Activated naive CD8-positive, alpha-beta T cell (primary cell): ENCODE measurements at regions not wholly inside any gene's neighbourhood (a gene's known extent, or its start where the extent isn't known, plus 50 kb on each side); places are given as distances from the start of the nearest gene placed in this dataset.
"Not testable (repeated sequence)": the region's sequence is repeated elsewhere in the genome, so short reads cannot be mapped to it uniquely, and the experiment has no call there.

Experiments
- H3K27ac Mint-ChIP-seq: one replicate; pipeline ENCODE4 v1.8.0; 2021; ENCODE audit warnings: mixed read lengths
- H3K27me3 Mint-ChIP-seq: one replicate; pipeline ENCODE4 v1.8.0; 2021; ENCODE audit warnings: mixed read lengths
- H3K36me3 Mint-ChIP-seq: one replicate; pipeline ENCODE4 v1.8.0; 2021; ENCODE audit warnings: mixed read lengths
- H3K4me1 Mint-ChIP-seq: one replicate; pipeline ENCODE4 v1.8.0; 2021; ENCODE audit warnings: low read depth, mixed read lengths
- H3K4me3 Mint-ChIP-seq: one replicate; pipeline ENCODE4 v1.8.0; 2021; ENCODE audit warnings: mild to moderate bottlenecking, mixed read lengths
- H3K9me3 Mint-ChIP-seq: one replicate; pipeline ENCODE4 v1.8.0; 2021; ENCODE audit warnings: low read depth, mixed read lengths

DNA sequence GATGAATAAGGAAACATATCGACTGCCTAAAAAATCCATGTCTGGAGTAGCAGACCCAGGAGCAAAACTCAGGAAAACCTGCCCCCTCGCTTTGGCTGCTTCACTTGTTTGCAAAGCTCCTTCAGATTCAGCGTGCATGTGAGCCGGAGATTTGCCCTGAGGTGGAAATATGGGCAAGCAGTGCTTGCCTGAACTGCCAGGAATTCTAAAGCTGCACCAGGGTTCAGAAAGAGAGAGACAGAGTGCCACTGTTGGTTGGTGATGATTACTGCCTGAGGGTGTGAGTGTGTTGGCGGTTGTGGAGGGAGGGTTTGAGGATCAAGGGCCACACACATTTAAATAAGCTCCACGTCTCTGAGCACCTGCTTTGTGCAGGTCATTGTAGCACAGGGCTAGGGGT, 139.6 kb upstream of the RGPD4 start:
- Mint-ChIP-seq H3K36me3 (no peaks in the 10 kb centered on the region), H3K27me3 (no peaks in the 10 kb centered on the region), H3K4me3 (no peak overlapping the region), H3K27ac (no peak overlapping the region), H3K9me3 (no peaks in the 10 kb centered on the region), H3K4me1 (no peaks in the 10 kb centered on the region)

DNA sequence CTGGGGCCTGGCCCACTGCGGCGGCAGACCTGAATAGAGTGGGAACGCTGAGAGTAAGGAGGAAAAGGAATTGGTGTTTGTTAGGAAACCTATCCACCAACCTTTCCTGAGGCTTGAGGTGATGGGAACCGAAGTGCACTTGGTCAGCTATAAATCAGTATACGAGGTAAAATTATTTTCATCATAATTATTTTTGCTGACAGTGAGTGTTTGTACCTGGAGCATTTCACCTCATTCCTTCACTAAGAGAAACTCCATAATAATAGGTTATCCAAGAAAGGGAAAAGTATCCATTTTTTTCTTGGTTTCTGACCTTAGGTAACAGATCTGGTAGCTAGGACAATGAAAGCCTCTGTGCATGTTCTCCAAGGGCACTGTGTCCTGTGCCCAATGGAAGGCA, 138.6 kb upstream of the RGPD4 start:
- H3K4me1 Mint-ChIP-seq: no peaks in the 10 kb centered on the region
- H3K4me3 Mint-ChIP-seq: no peak overlapping the region
- no peak overlapping the region for H3K27ac Mint-ChIP-seq
- no peaks in the 10 kb centered on the region for H3K9me3 Mint-ChIP-seq
- no peaks in the 10 kb centered on the region for H3K27me3 Mint-ChIP-seq
- H3K36me3 Mint-ChIP-seq: no peaks in the 10 kb centered on the region

DNA sequence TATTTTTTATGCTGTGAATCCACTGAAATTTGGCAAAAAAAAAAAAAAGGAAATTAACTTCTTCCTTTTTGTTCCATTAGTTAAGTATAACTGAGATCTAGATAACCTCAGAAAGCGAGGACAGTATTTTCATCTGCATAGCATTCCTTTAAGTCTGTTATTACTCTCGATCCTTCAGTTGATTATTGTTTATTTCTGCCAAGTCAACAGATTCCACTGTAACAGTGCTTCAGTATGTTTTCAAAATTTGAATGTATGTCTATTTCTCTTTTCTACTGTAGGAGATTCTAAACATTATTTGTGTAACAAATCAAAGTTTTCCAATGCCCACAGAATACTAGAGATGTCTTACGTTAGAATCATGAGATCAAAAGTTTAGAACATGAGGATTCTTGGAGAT, 133.1 kb upstream of the RGPD4 start:
- H3K27me3 Mint-ChIP-seq: no peaks in the 10 kb centered on the region
- no peaks in the 10 kb centered on the region for H3K9me3 Mint-ChIP-seq
- no peak overlapping the region for H3K4me3 Mint-ChIP-seq
- H3K27ac Mint-ChIP-seq: no peak overlapping the region
- no peaks in the 10 kb centered on the region for H3K36me3 Mint-ChIP-seq
- no peaks in the 10 kb centered on the region for H3K4me1 Mint-ChIP-seq

DNA sequence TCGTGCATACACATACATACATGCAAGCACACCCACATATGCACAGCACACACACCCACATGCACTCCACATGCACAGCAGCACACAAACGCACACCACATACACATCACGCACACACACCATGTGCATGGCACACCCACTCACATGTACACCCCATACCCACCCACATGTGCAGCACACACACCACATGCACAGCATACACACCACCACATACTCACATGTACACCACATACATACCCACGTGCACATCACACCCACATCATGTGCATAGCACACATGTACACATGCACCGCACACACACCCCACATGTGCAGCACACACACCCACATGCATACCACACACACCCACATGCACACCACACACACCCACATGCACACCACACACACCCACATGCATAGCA, 132.0 kb upstream of the RGPD4 start:
- Mint-ChIP-seq H3K27me3 (no peaks in the 10 kb centered on the region), H3K4me3 (no peak overlapping the region), H3K9me3 (no peaks in the 10 kb centered on the region), H3K36me3 (no peaks in the 10 kb centered on the region), H3K4me1 (no peaks in the 10 kb centered on the region), H3K27ac (no peak overlapping the region)

DNA sequence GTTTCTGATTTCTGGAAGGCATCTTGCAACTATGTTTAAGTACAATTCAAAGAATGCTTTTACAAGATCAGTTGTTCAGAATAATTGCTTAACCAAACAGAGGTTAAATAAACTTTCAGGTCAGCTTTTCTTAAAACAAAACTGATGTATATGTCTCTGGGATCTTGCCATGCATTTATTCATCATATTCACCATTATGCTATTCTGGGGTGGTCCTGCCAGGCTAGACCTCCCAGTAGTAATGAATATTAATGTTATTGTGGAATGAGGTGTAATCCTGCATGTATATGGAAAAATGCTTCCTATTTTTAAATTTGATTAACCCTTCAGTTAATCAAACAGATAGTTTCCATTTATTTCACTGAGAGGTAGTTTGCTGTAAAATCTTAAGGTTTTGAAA, 129.3 kb upstream of the RGPD4 start:
- Mint-ChIP-seq H3K36me3 (no peaks in the 10 kb centered on the region), H3K27ac (no peak overlapping the region), H3K27me3 (no peaks in the 10 kb centered on the region), H3K4me3 (no peak overlapping the region), H3K4me1 (no peaks in the 10 kb centered on the region), H3K9me3 (no peaks in the 10 kb centered on the region)

DNA sequence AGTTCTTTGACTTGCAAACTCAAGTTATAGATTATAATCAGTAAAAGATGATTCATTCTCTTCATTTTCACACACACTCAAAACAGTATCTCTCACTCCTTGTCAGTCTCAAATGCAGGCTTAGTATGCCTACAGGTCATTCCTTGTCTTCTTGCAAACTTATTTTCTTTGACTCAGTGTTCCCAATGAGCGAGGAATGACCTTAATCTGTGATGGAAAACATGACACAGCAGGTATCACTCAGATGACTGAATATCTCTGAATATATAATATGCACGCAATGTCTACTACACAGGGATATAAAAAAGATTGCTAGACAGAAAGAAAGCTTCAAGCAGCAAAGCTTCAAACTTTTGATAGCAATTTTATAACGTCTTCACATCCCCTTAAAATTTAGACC, 127.8 kb upstream of the RGPD4 start:
- H3K4me1 Mint-ChIP-seq: no peaks in the 10 kb centered on the region
- no peaks in the 10 kb centered on the region for H3K36me3 Mint-ChIP-seq
- no peaks in the 10 kb centered on the region for H3K27me3 Mint-ChIP-seq
- no peak overlapping the region for H3K27ac Mint-ChIP-seq
- no peak overlapping the region for H3K4me3 Mint-ChIP-seq
- no peaks in the 10 kb centered on the region for H3K9me3 Mint-ChIP-seq

DNA sequence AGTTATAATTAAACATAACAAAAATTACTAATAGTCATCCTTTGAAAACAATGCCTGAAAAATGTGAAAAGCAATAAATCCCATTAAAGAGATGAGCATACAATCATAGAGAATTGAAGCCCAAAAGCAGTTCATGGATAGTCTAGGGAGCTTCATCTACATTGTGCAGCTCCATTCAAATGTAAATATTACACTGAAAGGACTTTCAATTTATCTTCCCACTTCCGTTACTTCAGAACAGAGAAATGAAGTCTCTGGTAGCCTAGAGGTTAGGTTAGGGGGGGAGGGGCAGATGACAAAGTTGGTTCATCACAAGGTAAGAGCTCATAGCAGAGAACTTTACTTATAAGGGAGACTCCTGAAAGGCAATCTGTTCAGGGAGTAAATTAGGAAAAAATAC, 126.6 kb upstream of the RGPD4 start:
- no peaks in the 10 kb centered on the region for H3K9me3 Mint-ChIP-seq
- H3K36me3 Mint-ChIP-seq: no peaks in the 10 kb centered on the region
- no peaks in the 10 kb centered on the region for H3K27me3 Mint-ChIP-seq
- no peak overlapping the region for H3K27ac Mint-ChIP-seq
- H3K4me1 Mint-ChIP-seq: no peaks in the 10 kb centered on the region
- H3K4me3 Mint-ChIP-seq: no peak overlapping the region

DNA sequence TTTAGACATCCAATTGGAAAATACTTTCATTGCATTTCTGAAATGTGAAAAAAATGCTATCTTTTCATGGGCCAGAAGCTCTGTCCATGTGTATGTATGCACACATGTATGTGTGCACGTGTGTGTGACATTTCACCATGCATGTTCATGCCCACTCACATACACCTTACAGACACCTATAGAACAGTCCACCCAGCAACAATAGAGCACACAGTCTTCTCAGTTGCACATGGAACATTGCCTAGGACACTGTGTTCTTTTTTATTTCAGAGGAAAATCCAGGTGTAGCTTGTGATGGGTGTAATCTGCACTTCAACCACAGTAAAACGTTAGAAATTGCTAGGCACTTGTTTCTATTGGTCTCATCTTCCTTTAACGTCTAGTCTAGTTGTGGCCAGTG, 114.8 kb upstream of the RGPD4 start:
- no peaks in the 10 kb centered on the region for H3K9me3 Mint-ChIP-seq
- no peaks in the 10 kb centered on the region for H3K27me3 Mint-ChIP-seq
- H3K4me1 Mint-ChIP-seq: peaks cover 3% of the 10 kb centered on the region
- H3K27ac Mint-ChIP-seq: no peak overlapping the region
- no peak overlapping the region for H3K4me3 Mint-ChIP-seq
- no peaks in the 10 kb centered on the region for H3K36me3 Mint-ChIP-seq

DNA sequence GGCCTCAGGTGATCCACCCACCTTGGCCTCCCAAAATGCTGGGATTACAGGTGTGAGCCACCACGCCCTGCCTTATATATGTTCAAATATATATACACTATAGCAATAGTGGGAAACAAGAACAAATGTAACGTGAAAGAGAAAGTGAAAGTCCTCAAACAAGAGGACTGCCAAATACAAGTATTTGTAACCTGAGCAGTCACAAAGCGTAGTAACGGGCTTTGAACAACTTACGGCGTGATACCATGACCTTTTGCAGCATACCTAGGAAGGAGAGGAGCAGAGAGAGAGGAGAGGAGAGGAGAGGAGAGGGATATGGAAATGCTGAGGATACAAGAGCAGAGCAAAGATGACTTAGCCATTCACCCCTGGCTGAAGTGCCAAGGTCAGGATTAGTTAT, 113.8 kb upstream of the RGPD4 start:
- no peaks in the 10 kb centered on the region for H3K27me3 Mint-ChIP-seq
- no peak overlapping the region for H3K27ac Mint-ChIP-seq
- no peaks in the 10 kb centered on the region for H3K9me3 Mint-ChIP-seq
- H3K4me1 Mint-ChIP-seq: peaks cover 3% of the 10 kb centered on the region
- no peaks in the 10 kb centered on the region for H3K36me3 Mint-ChIP-seq
- H3K4me3 Mint-ChIP-seq: peak overlapping the region; percentile 56

DNA sequence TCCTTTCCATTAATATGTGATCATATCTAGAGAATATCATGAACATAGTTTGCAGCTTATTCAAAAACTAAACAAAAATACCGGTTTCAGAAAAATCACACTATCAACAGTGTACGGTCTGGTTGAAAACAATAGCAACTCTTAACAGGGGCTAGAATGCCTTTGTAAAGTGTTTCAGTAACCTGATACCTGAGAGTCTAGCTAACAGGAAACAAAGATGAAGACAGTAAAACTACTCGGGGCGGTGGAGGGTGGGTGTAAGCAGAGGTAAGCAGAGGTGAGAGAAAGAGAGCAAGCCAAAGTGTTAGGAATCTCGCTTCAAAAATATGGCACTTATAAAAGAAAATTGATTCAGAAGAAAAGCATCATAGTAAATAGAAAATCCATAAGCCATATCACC, 109.0 kb upstream of the RGPD4 start:
- no peaks in the 10 kb centered on the region for H3K36me3 Mint-ChIP-seq
- H3K27ac Mint-ChIP-seq: no peak overlapping the region
- H3K9me3 Mint-ChIP-seq: no peaks in the 10 kb centered on the region
- peaks cover 3% of the 10 kb centered on the region for H3K4me1 Mint-ChIP-seq
- H3K27me3 Mint-ChIP-seq: peaks cover 1% of the 10 kb centered on the region
- H3K4me3 Mint-ChIP-seq: no peak overlapping the region

DNA sequence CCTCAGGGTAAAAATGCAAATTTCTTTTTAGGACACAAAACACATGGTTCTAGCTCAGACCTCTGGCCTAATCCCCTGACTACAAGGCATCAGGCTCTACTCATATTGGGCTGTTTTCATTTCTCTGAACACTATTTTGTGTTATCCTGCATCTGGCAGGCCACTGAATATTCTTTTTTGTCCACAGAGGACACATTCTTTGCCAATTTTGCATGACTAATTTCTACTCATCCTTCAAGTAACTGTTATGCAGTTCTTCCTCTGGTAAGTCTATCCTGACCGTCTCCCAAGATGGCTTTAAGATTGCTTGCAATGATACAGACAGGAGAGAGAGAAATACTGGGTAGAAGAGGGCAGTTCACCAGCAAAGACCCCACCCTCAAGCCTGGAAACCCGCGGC, 107.6 kb upstream of the RGPD4 start:
- Mint-ChIP-seq H3K4me1 (no peaks in the 10 kb centered on the region), H3K9me3 (no peaks in the 10 kb centered on the region), H3K4me3 (no peak overlapping the region), H3K36me3 (no peaks in the 10 kb centered on the region), H3K27me3 (peaks cover 1% of the 10 kb centered on the region), H3K27ac (no peak overlapping the region)

DNA sequence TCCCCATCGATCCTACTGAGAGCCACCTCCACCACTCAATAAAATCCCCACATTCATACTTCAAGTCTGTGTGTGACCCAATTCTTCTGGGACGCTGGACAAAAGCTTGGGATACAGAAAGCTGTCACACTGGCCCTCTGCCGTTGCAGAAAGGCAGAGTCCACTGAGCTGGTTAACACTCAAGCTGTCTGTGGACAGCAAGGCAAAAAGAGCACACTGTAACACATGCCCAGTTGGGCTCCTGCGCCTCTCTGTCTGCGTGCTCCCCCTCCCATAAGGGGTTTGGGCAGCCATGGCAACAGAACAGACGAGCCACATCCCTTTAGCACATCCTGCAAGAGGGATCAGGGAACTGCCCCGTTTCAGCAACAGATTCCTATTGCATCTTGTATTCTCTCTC, 106.9 kb upstream of the RGPD4 start:
- Mint-ChIP-seq H3K4me3 (no peak overlapping the region), H3K27me3 (peaks cover 1% of the 10 kb centered on the region), H3K27ac (no peak overlapping the region), H3K9me3 (no peaks in the 10 kb centered on the region), H3K4me1 (no peaks in the 10 kb centered on the region), H3K36me3 (no peaks in the 10 kb centered on the region)

DNA sequence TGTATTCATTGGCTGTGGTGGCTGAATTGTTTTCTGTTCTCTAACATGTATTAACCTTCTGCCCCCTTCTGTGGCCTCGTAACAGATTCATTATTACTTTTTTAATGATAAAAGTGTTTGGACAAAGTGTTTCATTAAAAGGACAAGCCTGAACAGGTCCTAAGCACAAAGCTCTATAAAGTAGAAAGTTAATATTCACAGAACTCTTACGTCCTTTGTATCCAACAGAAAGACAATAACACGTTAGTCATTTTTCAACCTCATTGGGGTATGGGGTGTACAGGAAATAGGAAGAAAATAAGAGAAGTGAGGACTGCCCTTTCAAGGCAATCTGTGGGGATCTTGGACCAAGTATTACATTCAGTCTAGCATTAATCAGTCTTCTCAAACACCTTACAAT, 105.5 kb upstream of the RGPD4 start:
- H3K9me3 Mint-ChIP-seq: peaks cover 4% of the 10 kb centered on the region
- H3K4me1 Mint-ChIP-seq: no peaks in the 10 kb centered on the region
- H3K27ac Mint-ChIP-seq: no peak overlapping the region
- H3K36me3 Mint-ChIP-seq: no peaks in the 10 kb centered on the region
- peaks cover 1% of the 10 kb centered on the region for H3K27me3 Mint-ChIP-seq
- H3K4me3 Mint-ChIP-seq: no peak overlapping the region

DNA sequence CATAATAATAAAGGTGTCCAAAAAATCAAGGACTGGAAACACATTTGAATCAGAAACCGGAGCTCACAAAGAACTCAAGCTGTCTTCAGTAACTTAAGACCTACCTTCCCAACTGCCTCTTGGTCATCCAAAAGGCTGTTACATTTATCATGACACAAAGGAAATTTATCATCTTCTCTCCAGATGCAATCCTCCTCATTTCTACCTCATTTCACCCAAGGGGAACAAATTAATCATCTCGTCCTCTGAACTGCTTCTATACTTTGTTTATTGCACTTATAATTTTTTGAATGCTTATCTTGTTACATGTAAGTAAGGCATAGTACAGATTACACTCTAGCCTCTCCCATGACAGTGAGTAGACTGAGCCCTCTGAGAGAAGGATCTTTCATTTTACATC, 105.1 kb upstream of the RGPD4 start:
- Mint-ChIP-seq H3K27ac (no peak overlapping the region), H3K9me3 (peaks cover 4% of the 10 kb centered on the region), H3K27me3 (peaks cover 1% of the 10 kb centered on the region), H3K4me1 (no peaks in the 10 kb centered on the region), H3K4me3 (no peak overlapping the region), H3K36me3 (no peaks in the 10 kb centered on the region)

DNA sequence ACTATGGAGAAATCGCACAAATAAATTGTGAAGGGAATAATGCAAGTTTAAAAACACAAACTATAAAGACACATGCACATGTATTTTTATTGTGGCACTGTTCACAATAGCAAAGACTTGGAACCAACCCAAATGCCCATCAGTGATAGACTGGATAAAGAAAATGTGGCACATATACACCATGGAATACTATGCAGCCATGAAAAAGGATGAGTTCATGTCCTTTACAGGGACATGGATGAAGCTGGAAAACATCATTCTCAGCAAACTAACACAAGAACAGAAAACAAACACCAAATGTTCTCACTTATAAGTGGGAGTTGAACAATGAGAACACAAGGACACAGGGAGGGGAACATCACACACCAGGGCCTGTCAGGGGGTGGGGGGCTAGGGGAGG, 100.9 kb upstream of the RGPD4 start:
- not testable (repeated sequence) for H3K9me3 Mint-ChIP-seq, H3K27me3 Mint-ChIP-seq, H3K4me1 Mint-ChIP-seq, H3K27ac Mint-ChIP-seq, H3K36me3 Mint-ChIP-seq, H3K4me3 Mint-ChIP-seq

DNA sequence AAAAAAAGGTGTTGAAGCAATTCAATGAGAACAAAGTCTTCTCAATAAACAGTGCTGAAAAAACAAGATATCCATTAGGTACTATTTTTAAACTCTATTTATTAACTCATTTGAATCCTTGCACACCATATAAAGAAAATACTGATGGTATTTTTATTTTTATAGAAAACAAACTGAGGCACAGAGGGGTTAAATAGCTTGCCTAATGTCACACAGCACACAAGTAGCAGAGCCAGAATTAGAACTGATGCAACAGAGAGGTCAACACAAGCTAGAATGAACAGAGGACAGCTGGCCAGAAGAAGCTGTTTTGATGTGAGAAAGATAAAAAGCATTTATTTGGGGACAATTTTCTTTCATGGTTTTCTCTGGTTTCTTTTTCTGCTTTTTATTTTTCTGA, 99.4 kb upstream of the RGPD4 start:
- Mint-ChIP-seq H3K36me3 (no peaks in the 10 kb centered on the region), H3K27me3 (peaks cover 2% of the 10 kb centered on the region), H3K9me3 (peaks cover 4% of the 10 kb centered on the region), H3K27ac (no peak overlapping the region), H3K4me3 (no peak overlapping the region), H3K4me1 (no peaks in the 10 kb centered on the region)

DNA sequence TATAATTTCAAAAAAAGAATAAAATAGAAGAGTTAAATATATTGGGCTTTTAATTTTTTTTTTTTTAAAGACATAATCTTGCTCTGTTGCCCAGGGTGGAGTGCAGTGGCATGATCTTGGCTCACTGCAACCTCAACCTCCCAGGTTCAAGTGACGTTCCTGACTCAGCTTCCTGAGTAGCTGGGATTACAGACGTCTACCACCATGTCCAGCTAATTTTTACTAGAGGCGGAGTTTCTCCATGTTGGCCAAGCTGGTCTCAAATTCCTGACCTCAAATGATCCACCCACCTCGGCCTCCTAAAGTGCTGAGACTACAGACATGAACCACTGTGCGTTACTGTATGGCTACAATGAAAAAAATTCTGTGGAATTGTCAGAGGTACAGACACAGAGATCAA, 98.1 kb upstream of the RGPD4 start:
- Mint-ChIP-seq H3K4me1 (no peaks in the 10 kb centered on the region), H3K9me3 (peaks cover 4% of the 10 kb centered on the region), H3K4me3 (no peak overlapping the region), H3K27me3 (peaks cover 2% of the 10 kb centered on the region), H3K27ac (no peak overlapping the region), H3K36me3 (no peaks in the 10 kb centered on the region)
